ENCODE measurements at regions not wholly inside any gene's neighbourhood (a gene's known extent, or its start where the extent isn't known, plus 50 kb on each side); places are given as distances from the start of the nearest gene placed in this dataset.
A peak's percentile ranks its signal among the peaks of the same experiment; 100 is the strongest.

DNA sequence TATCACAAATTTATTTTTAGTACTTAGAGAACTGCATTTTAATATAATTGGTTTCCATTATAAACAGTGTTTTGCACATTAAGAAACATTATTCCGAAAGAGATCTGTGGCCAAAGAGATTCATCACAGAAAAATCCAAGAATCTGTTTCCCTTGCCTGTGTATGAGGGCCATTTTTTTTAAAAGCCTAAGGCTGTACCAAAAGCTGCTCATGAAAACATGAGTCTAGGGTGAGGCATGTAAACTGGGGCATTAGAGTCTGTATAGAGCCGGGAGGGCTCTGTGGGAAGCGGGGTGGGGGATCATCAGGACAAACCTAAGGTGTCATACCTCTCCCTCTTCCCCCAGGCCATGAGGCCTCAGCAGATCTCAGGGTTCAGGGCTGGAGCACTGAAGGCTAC, 223.8 kb downstream of the FBXO15 start:
- no CpG with 5 or more reads among the region's 3 CpGs for WGBS (ENCODE audit: insufficient coverage, low lambda C conversion rate)
- H3K4me3 ChIP-seq (ENCODE audit: low read length): no peak overlapping the region
- peaks cover 3% of the 10 kb centered on the region for H3K4me1 ChIP-seq (ENCODE audit: control insufficient read depth, insufficient read depth, low read length)
- DNase-seq: no peak
- no peak overlapping the region for H3K27ac ChIP-seq (ENCODE audit: low read length)
- H3K9me3 ChIP-seq (ENCODE audit: control insufficient read depth, low read depth, low read length): peaks cover 5% of the 10 kb centered on the region
- H3K36me3 ChIP-seq (ENCODE audit: control insufficient read depth, insufficient read depth, low read length): no peaks in the 10 kb centered on the region
- H3K27me3 ChIP-seq (ENCODE audit: control insufficient read depth, insufficient read depth, low read length): no peaks in the 10 kb centered on the region

- no CpG with 5 or more reads among the region's 2 CpGs for WGBS (ENCODE audit: insufficient coverage, low lambda C conversion rate)
- H3K27me3 ChIP-seq (ENCODE audit: control insufficient read depth, insufficient read depth, low read length): no peaks in the 10 kb centered on the region
- H3K36me3 ChIP-seq (ENCODE audit: control insufficient read depth, insufficient read depth, low read length): no peaks in the 10 kb centered on the region
- H3K4me3 ChIP-seq (ENCODE audit: low read length): no peak overlapping the region
- no peaks in the 10 kb centered on the region for H3K4me1 ChIP-seq (ENCODE audit: control insufficient read depth, insufficient read depth, low read length)
- no peak overlapping the region for H3K27ac ChIP-seq (ENCODE audit: low read length)
- no peaks in the 10 kb centered on the region for H3K9me3 ChIP-seq (ENCODE audit: control insufficient read depth, low read depth, low read length)
- no peak for DNase-seq
Observed at GRCh38 chr18:73920033-73920432, 227.6 kb downstream of the FBXO15 start.

DNA sequence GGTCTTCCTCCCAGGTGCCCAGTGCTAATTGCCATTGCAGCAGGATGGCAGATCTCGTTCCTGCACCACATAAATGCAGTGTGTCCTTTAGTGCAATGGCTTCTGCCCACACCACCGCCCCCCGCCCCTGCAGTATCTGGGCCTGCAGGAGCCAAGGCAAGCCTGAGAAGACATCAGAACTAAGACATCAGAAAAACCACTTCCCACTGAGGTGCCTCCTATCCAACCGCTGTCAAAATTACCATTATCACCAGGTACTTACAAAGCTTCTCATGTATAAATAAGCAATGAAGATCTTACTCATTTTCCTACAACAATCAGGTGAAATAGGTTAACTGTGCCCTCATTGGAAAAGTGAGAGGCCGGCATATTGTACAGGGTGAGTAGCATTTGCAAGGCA, 228.8 kb downstream of the FBXO15 start:
- H3K4me3 ChIP-seq (ENCODE audit: low read length): no peak overlapping the region
- no peak overlapping the region for H3K27ac ChIP-seq (ENCODE audit: low read length)
- DNase-seq: no peak
- WGBS (ENCODE audit: insufficient coverage, low lambda C conversion rate): 80% methylated on average over 1 of the region's 5 CpGs
- H3K27me3 ChIP-seq (ENCODE audit: control insufficient read depth, insufficient read depth, low read length): no peaks in the 10 kb centered on the region
- H3K4me1 ChIP-seq (ENCODE audit: control insufficient read depth, insufficient read depth, low read length): no peaks in the 10 kb centered on the region
- no peaks in the 10 kb centered on the region for H3K36me3 ChIP-seq (ENCODE audit: control insufficient read depth, insufficient read depth, low read length)
- no peaks in the 10 kb centered on the region for H3K9me3 ChIP-seq (ENCODE audit: control insufficient read depth, low read depth, low read length)

DNA sequence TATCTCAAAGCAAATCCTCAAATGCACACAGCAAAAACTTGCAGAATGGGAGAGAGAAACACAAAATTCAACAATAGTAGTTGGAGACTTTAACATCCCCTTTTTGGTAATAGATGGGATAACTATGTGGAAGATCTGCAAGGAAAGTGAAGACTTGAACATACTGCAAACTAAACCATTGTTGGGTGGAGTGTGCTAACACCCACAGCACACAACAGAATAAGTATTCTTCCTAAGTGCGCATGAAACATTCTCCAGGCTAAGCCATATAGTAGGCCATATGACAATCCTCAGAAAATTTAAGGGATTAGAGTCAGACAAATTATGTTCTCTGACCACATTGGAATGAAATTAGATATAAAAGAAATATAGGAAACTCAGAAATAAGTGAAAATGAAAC, 230.6 kb downstream of the FBXO15 start:
- Histone ChIP-seq H3K4me3 (ENCODE audit: low read length) (no peak overlapping the region), H3K27me3 (ENCODE audit: control insufficient read depth, insufficient read depth, low read length) (no peaks in the 10 kb centered on the region), H3K36me3 (ENCODE audit: control insufficient read depth, insufficient read depth, low read length) (no peaks in the 10 kb centered on the region), H3K27ac (ENCODE audit: low read length) (no peak overlapping the region), H3K4me1 (ENCODE audit: control insufficient read depth, insufficient read depth, low read length) (no peaks in the 10 kb centered on the region), H3K9me3 (ENCODE audit: control insufficient read depth, low read depth, low read length) (no peaks in the 10 kb centered on the region)
- DNase-seq: no peak
- no CpG with 5 or more reads among the region's 1 CpG for WGBS (ENCODE audit: insufficient coverage, low lambda C conversion rate)

GRCh38 chr18:73913505-73913904, 234.1 kb downstream of the FBXO15 start:
- no peak for DNase-seq
- Histone ChIP-seq H3K27ac (ENCODE audit: low read length) (no peak overlapping the region), H3K9me3 (ENCODE audit: control insufficient read depth, low read depth, low read length) (no peaks in the 10 kb centered on the region), H3K4me1 (ENCODE audit: control insufficient read depth, insufficient read depth, low read length) (no peaks in the 10 kb centered on the region), H3K4me3 (ENCODE audit: low read length) (no peak overlapping the region), H3K36me3 (ENCODE audit: control insufficient read depth, insufficient read depth, low read length) (no peaks in the 10 kb centered on the region), H3K27me3 (ENCODE audit: control insufficient read depth, insufficient read depth, low read length) (no peaks in the 10 kb centered on the region)
- WGBS (ENCODE audit: insufficient coverage, low lambda C conversion rate): 93% methylated on average over 2 of the region's 8 CpGs

DNA sequence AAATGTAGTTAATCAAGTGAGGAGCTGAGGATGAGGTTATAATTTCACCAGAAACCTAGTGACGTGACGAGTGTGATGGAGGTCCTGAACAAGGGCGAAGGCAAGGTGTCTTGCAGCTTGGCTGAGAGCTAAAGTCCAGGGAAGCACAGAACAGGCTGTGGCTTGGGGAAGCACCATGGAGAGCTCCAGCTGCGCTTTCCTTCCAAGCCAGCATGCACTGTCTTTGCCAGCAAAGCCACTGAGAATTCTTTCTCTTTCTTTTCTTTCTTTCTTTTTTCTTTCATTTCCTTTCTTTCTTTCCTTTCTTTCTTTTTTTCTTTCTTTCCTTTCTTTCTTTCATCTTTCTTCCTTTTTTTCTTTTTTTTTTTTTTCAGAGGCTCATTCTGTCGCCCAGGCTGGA, 239.3 kb downstream of the FBXO15 start:
- Histone ChIP-seq H3K4me3 (ENCODE audit: low read length) (no peak overlapping the region), H3K9me3 (ENCODE audit: control insufficient read depth, low read depth, low read length) (no peaks in the 10 kb centered on the region), H3K4me1 (ENCODE audit: control insufficient read depth, insufficient read depth, low read length) (no peaks in the 10 kb centered on the region), H3K27ac (ENCODE audit: low read length) (no peak overlapping the region), H3K27me3 (ENCODE audit: control insufficient read depth, insufficient read depth, low read length) (no peaks in the 10 kb centered on the region), H3K36me3 (ENCODE audit: control insufficient read depth, insufficient read depth, low read length) (no peaks in the 10 kb centered on the region)
- 22% methylated on average over 1 of the region's 5 CpGs for WGBS (ENCODE audit: insufficient coverage, low lambda C conversion rate)
- peak in 1 of 2 donors; percentile 16 for DNase-seq

DNA sequence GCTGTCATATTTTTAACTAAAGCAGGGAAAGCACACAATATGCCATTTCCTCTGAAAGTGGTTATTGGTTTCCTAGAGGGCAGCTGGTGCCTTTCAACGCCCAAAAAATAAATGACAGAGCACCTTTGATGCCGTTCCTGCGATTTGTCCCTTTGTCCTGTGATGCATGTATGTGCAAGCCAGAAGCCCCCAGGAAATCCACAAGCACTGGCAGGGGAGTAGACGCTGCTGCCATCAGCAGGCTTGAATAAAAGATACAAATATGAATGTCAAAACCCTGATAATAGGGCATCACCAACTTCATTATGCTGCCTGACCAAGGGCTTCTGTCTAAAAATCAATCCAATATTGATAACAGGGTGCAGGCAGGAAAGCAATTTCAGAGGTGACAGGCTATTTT, 246.1 kb downstream of the FBXO15 start:
- Histone ChIP-seq H3K27me3 (ENCODE audit: control insufficient read depth, insufficient read depth, low read length) (peaks cover under 1% of the 10 kb centered on the region), H3K36me3 (ENCODE audit: control insufficient read depth, insufficient read depth, low read length) (no peaks in the 10 kb centered on the region), H3K4me1 (ENCODE audit: control insufficient read depth, insufficient read depth, low read length) (no peaks in the 10 kb centered on the region), H3K9me3 (ENCODE audit: control insufficient read depth, low read depth, low read length) (no peaks in the 10 kb centered on the region), H3K4me3 (ENCODE audit: low read length) (no peak overlapping the region), H3K27ac (ENCODE audit: low read length) (no peak overlapping the region)
- no peak for DNase-seq
- WGBS (ENCODE audit: insufficient coverage, low lambda C conversion rate): 73% methylated on average over 3 of the region's 4 CpGs

- no peak overlapping the region for H3K4me3 ChIP-seq (ENCODE audit: low read length)
- H3K27ac ChIP-seq (ENCODE audit: low read length): no peak overlapping the region
- H3K27me3 ChIP-seq (ENCODE audit: control insufficient read depth, insufficient read depth, low read length): peaks cover 3% of the 10 kb centered on the region
- no peaks in the 10 kb centered on the region for H3K4me1 ChIP-seq (ENCODE audit: control insufficient read depth, insufficient read depth, low read length)
- DNase-seq: no peak
- H3K9me3 ChIP-seq (ENCODE audit: control insufficient read depth, low read depth, low read length): no peaks in the 10 kb centered on the region
- H3K36me3 ChIP-seq (ENCODE audit: control insufficient read depth, insufficient read depth, low read length): no peaks in the 10 kb centered on the region
- 80% methylated on average over 1 of the region's 9 CpGs for WGBS (ENCODE audit: insufficient coverage, low lambda C conversion rate)
Observed at GRCh38 chr18:73901151-73901550, 246.5 kb downstream of the FBXO15 start.

- Histone ChIP-seq H3K36me3 (ENCODE audit: control insufficient read depth, insufficient read depth, low read length) (no peaks in the 10 kb centered on the region), H3K9me3 (ENCODE audit: control insufficient read depth, low read depth, low read length) (no peaks in the 10 kb centered on the region), H3K27me3 (ENCODE audit: control insufficient read depth, insufficient read depth, low read length) (peaks cover 3% of the 10 kb centered on the region), H3K4me1 (ENCODE audit: control insufficient read depth, insufficient read depth, low read length) (no peaks in the 10 kb centered on the region), H3K4me3 (ENCODE audit: low read length) (no peak overlapping the region), H3K27ac (ENCODE audit: low read length) (no peak overlapping the region)
- no peak for DNase-seq
- 65% methylated on average over 3 of the region's 7 CpGs for WGBS (ENCODE audit: insufficient coverage, low lambda C conversion rate)
Observed at GRCh38 chr18:73900106-73900835, 247.4 kb downstream of the FBXO15 start.

GRCh38 chr18:73897517-73897916, 250.1 kb downstream of the FBXO15 start:
- Histone ChIP-seq H3K4me3 (ENCODE audit: low read length) (no peak overlapping the region), H3K36me3 (ENCODE audit: control insufficient read depth, insufficient read depth, low read length) (no peaks in the 10 kb centered on the region), H3K27ac (ENCODE audit: low read length) (no peak overlapping the region), H3K9me3 (ENCODE audit: control insufficient read depth, low read depth, low read length) (no peaks in the 10 kb centered on the region), H3K27me3 (ENCODE audit: control insufficient read depth, insufficient read depth, low read length) (peaks cover 3% of the 10 kb centered on the region), H3K4me1 (ENCODE audit: control insufficient read depth, insufficient read depth, low read length) (no peaks in the 10 kb centered on the region)
- no CpG with 5 or more reads among the region's 1 CpG for WGBS (ENCODE audit: insufficient coverage, low lambda C conversion rate)
- DNase-seq: no peak

DNA sequence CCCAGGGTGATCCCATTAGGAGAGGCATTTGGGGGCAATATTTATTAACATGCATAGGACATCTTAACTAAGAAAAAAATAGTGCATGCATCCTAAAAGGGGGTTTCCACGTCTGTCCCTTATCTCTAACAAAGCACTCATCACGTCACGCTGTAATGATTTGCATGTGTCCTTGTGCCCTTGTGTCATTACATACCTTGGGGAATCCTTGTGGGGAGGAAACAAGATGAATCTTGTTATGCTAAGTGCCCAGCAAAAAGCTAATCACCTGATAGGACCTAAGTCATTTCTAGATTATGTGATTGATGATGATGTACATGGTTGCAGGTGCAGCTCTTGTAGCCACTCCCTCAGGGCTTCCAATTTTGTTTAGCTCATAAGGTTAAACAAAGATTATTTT, 250.9 kb downstream of the FBXO15 start:
- DNase-seq: no peak
- H3K4me3 ChIP-seq (ENCODE audit: low read length): no peak overlapping the region
- WGBS (ENCODE audit: insufficient coverage, low lambda C conversion rate): no CpG with 5 or more reads among the region's 3 CpGs
- H3K27me3 ChIP-seq (ENCODE audit: control insufficient read depth, insufficient read depth, low read length): peaks cover 3% of the 10 kb centered on the region
- H3K4me1 ChIP-seq (ENCODE audit: control insufficient read depth, insufficient read depth, low read length): no peaks in the 10 kb centered on the region
- no peaks in the 10 kb centered on the region for H3K36me3 ChIP-seq (ENCODE audit: control insufficient read depth, insufficient read depth, low read length)
- H3K9me3 ChIP-seq (ENCODE audit: control insufficient read depth, low read depth, low read length): no peaks in the 10 kb centered on the region
- H3K27ac ChIP-seq (ENCODE audit: low read length): no peak overlapping the region

Measured in large intestine (tissue), 3 donors.